HG03378 (cell line): ENCODE measurements at regions not wholly inside any gene's neighbourhood (a gene's known extent, or its start where the extent isn't known, plus 50 kb on each side); places are given as distances from the start of the nearest gene placed in this dataset.

ENCODE experiments used
- ATAC-seq: cut with Tn5 transposase; IDR thresholded peaks from one replicate; pipeline ENCODE4 v1.9.1; 2021; ENCODE audit warnings: mild to moderate bottlenecking, moderate library complexity; ENCODE audit not compliant: unreplicated experiment

DNA sequence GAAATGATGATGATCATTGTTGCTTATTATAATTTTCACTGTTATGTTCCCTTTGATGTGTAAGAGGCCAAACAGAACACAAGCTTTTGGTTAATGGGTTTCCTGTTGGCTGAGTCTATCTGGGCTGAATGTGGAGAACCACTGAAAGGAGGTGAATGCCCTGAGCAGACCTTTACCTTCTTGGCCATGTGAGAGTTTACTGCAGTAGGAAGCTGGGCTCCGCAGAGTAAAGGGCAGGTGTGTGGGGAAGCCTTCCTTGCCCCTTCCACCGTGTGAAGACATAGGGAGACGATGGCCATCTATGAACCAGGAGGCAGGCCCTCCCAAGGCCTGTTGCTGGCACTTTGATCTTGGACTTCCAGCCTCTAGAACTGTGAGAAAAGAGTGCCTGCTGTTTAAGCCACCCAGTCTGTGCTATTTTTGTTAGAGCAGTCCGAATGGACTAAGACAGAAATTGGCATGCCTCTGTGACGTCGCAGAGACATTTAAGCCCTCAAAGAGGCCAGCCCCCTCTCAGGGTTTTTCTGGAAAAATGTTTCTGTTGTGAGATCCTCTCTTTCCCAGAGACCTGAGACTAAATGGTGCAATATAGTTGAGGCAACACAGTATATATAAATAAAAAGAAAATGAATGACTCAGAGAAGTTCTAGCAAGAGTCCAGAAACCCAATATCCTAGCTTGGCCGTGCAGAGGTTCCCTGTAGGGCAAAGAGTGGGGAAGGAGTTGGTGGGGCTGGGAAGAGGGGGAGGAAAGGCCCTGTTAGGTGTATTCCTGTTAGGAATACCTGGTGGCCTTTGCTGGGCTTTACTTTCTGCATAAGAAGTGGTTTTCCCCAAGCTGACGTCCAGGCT lies 121.9 kb upstream of the LGALSL start:
- no peak for ATAC-seq

DNA sequence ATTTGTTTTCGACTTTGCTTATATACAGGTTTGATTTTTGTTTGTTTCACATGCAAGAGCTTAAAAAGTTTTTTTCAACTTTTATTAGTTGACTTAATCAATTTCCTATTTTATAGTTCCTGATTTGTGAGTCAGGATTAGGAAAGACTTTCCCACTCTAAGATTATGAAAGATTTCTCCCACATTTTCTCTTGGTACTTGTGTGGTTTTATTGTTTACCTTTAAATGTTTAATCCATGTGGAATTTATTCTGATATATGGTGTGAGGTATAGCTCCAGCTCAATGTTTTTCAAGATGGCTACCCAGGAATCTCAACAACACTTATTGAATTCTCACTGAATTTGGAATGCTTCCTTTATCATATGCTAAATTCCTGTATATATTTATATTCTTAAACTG lies 117.8 kb upstream of the LGALSL start:
- ATAC-seq, result no peak

DNA sequence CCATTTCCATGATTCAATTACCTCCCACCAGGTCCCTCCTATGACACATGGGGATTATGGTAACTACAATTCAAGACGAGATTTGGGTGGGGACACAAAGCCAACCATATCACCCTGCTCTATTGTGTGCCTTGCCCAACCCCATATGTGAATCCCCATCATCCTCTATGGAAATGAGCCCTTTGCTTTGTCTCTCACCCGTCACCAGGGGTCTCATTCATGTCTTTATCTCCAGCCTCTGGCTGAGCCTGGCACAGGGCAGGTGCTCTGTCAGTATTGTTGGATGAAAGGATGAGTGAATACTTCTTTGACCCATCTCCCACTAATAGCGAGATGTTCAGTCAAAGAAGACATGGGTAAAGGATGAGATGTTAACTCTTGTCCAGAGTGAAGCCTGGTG lies 116.6 kb upstream of the LGALSL start:
- no peak for ATAC-seq

DNA sequence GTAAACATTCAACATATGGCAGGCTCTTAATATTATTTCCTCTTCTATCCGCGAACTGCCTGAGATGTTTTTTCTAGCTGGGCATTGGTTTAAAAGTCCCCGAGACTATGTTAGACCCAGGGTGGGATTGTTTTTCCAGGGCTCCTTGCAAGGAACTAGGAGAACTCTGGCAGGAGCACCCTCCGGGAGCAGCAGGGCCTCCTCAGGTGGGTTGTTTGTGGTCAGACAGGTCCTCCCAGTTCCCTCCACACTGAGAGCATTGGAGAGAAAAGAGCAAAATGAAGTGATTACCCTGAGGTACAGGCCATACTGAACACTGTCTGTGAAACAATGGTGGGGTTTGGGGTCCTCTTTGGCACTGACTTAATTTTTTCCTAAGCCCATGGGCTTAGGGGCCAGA lies 115.9 kb upstream of the LGALSL start:
- ATAC-seq, result no peak

DNA sequence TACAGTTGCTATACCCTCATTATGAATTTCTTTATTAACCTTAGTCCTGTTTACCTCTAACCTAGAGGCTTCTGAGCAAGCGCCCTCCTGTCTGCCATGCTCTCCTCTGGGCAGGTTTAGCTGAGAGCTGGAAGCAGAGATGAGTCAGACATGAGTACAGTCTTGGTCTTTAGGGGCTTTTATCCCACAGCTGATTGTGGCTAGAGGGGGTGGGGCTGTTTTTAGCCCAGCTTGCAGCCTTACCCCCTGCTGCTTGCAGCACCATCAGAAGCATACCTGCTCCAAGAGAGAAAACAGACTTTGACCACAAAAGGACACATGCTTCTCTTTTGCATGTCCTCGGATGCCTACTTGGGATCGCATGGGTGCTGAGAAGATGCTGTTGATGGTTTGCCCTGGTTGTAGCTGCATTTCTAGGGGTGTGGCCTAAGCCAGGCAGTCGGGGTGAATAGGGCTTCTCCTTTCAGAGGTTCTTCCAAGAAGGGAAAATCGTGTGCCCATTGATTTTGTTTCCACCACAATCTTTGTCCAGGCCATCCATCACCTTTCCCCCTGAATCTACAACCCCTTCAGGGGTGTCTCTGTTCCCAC lies 115.0 kb upstream of the LGALSL start:
- no peak for ATAC-seq

DNA sequence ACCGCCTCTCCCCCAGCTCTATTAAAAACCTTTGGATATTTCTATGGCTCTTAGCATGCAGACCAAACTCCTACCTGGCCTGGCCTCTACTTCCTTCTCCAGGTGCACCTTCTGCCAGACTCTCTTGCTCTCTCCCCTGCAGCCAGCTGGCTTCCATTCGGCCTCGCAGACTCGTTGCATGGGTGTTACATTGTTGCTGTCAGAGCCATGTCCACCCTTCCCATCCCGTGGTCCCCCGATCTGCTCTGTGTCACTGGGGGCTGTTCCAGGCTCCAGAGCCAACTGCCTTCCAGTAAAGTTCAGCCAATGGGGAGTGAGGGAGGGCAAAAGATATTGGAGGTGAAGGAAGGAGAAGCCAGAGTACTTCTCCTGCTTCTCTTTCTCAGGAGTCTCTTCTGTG lies 112.5 kb upstream of the LGALSL start:
- ATAC-seq, result no peak

DNA sequence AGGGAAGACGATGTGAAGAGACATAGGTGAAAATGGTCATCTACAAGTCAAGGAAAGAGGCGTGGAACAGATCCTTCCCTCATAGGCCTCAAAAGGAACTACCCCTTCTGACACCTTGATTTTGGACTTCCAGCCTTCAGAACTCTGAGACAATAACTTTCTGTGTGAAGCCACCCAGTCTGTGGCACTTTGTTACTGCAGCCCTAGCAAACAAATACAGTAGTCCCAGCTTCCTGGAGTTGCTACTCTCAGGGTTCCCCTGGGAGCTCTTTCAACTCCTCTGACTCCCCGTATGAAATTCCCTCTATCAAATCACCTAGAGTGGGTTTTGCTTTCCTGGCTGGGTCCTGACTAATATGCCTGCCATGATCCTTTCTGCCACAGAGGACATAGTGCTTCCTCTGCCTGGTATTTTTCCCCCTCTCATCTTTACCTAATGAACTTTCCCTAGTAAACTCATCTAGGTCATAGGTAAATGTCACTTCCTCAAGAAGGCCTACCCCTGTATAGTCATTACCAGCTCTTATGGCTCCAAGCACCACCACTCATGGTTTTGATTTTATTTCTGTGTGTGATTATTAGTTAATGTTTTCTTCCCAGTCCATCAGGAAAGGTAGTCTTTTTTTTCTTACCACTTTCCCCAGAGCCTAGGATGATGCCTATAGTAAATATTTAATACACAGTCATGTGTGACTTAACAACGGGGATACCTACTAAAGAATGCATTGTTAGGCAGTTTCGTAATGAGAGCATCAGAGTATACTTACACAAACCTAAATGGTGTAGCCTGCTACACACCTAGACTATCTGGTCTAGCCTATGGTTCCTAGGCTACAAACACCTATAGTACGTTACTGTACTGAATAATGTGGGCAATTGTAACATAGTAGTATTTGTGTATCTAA lies 111.5 kb upstream of the LGALSL start:
- ATAC-seq, result no peak

DNA sequence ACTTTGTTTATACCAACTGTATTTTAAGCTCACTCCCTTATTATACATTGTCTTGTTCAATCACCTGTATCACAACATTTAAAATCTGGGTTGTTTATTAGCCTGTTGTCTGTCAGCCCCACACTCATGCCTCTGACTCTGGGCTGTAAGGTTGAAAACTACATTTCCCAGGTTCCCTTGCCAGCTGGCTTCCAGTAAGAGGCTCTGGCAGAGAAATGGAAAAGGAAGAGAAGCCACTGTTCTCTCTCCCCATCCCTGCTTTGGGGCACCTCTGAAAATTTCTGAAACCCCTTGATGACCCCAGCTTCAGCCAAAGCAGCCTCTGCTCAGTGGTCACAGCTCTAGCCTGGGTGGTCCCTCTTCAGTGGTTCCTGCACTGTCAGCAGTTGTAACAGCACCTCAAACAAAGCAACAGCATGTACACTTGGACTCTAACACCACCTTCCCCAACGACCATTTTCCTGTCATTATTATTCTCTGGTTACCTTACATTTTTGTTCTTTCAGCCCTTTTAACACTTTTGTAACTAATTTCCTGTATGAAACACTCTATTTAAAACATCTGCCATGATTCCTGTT lies 108.9 kb upstream of the LGALSL start:
- ATAC-seq, result no peak

DNA sequence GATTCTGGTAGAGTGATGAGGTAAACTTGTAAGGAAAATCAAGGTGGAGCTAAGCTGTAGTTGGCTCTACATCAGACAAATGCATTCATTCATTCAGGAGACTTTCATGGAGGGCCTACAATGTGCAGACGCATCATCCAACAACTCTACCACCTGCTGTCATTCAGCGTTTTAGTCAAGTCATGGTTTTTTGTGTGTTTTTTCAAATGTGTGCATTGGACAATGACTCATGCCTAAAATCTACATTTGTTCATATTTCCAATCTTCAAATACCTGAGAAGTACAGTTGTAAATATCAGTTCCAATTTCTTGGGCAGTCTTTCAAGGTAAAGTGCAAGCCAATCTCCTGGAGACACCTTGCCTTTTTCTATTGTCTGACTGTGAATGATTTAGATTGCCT lies 108.0 kb upstream of the LGALSL start:
- ATAC-seq, result no peak

DNA sequence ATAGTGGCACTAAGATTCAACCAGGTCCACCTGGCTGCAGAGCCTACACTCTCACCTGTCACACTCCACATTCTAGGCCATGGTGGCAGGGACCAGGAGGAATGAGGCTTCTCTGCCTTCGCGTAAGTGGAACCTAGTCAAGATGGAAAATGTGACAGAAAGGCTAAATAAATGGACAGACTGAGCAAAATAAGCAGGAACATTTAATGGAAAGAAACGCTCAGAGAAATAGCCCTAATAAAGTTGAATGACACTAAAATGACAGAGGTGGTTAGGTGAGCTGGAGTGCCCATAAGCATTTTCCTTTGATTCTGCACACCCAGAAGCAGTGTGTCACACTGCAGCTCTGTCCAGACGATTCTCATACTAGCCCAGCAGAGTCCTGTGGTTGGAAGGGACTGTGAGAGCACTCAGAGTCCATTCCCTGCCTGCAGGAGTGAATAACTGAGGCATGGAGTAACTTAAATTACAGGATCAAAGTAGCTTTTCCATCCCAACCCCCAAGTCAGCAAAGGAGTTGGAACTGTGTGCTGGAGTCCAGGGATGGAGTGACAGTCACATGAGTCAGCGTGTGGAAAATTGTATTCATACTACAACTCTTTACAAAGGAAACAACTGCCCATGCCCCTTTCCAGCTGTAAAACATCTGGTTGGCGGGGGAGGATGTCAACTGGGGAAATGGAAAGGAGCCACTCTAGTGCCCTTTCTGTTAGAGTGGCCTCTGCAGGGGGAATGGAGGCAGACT lies 105.4 kb upstream of the LGALSL start:
- ATAC-seq, result no peak

DNA sequence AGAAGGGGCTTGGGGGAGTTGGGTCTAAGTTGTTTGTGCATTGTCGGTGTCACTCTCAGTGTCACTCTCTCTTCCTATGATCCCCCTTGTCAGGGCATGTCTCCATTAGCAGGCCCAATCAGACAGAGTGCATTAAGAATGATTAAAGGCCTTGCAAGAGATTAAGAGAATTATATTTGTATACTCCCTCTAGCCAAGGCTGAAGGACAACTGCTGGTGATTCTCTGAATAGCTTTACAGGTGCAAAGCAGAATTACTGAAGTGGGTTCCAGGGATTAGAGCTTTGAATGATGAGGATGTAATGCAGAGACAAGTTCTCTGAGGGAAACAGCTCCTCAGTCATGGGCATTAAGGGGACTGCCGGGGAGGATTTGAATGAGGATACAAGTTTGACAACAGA lies 104.8 kb upstream of the LGALSL start:
- ATAC-seq, result no peak

DNA sequence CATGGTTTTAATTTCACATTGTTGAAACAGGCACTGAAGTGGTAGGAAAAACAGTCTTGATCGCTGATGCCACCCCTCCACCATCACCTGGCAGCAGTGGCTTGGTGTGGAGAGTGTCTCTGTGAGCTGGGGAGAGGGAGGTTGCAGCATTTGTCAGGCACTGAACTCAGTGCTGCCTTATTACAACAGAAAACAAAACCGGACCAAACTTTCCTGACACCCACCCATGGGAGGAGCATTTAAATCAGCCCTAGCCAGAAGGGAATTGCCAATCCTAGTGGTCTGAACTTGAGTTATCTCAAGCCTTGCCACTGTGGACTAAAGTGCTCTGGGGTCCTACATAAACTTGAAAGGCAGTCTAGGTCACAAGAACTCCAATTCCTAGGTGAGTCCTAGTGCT lies 103.0 kb upstream of the LGALSL start:
- no peak for ATAC-seq

DNA sequence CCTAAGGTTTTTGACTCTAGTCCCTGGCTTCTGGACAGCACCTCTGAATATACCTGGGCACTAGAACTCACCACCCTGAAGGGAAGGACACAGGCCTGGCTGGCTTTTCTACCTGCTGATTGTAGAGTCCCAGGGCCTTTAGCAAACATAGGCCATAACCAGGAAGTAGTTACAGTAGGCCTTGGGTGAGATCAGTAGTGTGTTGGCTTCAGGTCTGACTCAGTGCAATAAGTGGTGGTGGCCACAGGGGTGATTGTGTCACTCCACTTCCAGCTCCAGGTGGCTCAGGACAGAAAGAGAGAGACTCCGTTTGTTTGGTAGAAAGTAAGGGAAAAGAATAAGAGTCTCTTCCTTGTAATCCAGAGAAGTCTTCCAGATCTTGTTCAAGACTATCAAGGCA lies 101.7 kb upstream of the LGALSL start:
- no peak for ATAC-seq

DNA sequence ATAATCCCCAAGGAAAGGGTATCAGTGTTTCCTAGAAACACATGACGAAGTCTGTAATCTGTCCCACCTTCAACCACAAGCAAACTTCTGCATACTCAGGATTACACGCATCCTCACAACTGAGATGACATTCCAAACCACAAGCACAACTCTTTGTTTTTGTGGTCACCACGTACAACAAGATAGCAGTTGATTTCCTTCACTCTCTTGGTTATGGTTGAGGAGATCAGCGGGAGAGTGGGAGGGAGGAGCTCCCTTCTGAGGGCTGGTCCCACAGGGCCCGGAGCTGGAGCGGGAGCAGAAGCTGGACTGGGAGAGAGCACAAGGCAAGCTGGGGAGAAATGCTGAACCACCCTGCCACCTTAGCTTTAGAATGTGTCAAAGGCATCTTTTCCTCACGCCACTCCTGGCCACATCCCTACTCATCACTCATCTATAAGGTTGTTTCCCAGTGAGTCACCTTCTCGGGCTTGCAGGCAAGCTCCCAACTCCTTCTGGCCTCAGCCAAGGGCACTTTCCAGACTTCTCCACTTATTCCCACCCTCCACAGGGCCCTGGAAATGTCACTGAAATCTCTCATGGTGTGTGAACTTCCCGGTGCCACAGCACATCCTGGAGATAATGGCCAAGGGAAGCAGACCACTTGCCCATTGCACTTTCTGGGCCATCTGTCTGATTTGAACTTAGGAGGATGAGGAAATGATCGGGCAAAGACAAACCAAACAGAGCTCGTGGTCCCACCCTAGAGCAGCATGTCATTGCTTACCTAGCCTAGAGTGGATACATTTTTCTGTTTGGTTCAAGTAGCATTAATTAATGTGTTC lies 98.9 kb upstream of the LGALSL start:
- no peak for ATAC-seq

DNA sequence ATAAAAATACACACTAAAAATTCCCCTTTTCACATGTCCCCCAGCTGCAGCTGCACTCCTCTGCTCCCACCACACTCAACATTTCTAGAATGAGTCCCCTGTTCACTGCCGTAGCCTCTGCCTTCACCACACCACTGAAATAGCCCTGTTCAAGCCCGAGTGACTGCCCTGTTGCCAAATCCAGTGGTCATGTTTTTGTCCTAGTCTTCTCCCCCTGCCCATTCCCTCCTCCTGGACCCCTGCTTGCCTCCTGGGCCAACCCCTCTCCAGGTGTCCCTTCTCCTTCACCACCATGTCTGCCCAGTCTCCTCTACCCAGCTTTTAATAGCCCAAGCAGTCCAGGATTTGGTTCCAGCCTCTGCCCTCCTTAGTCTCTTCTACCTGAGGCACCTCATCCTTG lies 97.1 kb upstream of the LGALSL start:
- no peak for ATAC-seq

DNA sequence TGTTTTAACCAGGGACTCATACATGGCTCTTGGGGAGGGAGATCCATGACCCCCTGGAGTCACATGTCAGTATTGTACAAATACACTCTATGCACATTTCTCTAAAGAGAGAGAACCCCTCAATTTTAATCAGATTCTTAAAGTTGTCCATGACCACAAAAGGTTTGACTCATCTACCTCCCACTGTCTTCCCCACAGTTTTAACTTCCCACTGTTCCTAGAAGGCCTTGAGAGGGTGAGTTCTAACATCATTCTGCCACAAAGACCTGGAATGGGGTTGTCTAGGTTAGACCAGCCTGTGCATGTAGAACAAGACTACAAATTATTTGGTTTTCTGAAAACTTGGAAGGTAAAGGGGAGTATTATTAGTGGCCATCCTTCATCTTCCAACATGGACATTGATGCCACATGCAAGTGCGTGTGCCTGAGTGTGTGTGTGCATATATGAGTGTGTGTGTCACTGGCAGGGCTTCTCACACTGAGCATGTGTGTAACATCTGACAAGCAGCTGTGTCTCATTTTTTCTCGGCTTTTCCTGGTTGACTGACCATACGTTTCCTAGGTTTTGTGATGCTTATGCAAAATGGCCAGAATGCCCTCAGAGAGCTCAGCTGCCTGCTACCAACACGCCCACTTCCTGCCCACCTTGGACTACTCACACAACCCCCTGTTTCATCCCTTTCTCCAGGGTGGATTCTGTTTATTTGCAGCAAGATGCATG lies 94.6 kb upstream of the LGALSL start:
- peak; percentile 22 for ATAC-seq

DNA sequence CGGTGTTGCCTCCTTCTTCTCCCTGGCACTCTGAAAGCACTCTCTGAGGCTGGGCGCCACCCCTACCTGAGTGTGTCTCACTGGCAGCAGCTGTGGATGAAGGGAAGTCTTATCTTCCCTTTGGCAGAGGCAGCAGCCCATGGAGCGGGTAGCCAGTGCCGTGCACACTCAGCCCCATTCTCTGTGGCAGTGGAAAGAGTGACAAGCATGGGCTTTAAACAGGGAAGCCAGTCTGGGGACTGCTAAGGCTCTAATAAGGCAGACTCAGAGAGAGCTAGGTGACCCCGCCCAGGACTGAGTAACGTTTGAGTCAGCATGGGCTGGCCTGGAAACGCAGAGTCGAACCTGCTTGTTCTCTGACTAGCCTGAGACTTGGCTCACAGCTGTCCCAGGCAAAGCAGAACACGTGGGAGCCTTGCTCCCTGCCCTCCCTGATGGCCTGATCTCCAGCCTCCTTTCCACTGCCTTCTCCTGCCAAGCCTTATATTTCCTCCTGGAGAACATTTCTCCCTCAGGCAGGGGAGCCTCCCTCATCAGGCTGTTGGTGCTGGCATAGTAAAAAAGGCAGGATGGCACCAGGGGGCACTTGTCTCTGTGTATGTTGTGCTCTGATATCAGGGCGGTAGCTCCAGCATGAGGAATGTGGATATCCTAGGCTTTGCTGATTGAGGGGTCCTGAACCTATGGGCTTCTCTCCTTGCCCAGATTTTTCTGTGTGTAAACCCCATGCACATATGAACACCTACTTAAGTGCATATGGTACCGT lies 93.9 kb upstream of the LGALSL start:
- ATAC-seq, result peak; percentile 78

DNA sequence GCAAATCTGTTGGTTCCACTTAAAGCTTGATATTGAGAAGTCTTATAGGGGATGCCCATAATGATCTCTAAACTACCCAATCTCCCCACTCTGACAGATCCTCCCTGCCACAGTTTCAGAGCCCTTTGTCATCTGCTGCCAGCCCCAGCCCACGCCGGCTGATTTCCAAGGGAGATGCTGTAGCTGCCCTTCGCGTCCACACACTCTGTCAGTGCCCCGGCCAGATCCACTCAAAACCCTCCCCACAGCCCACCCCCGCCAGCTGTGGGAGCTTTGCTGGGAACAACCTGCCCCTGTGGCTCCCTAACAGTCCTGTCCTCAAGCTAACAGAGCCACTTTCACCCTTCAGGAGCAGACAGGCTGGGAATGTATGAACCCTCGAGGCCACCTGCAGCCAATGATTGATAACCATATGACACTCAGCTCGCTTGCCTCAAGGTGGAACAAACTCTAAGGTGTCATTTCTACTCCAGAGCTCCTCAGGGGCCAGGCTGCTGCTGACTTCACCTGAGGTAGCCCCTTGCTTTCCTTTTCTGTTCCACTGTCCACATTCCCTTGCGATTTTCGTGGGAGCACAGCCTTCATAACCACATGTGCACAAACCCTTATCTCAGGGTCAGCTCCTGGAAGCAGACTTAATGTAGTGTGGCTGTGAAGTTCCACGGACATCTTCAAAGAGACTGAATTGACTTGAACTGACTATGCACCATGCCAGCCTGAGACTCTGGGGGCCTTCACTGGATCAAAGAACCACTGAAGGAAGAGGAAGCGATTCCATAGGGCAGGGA lies 92.6 kb upstream of the LGALSL start:
- no peak for ATAC-seq
